Naive thymus-derived CD4-positive, alpha-beta T cell (primary cell): ENCODE measurements at regions not wholly inside any gene's neighbourhood (a gene's known extent, or its start where the extent isn't known, plus 50 kb on each side); places are given as distances from the start of the nearest gene placed in this dataset.

ENCODE experiments used
- ATAC-seq: fragments of 150-1000 bp; cut with Tn5 transposase; 2 replicates; pipeline ENCODE4 v1.10.0; 2021; ENCODE audit warnings: mild to moderate bottlenecking, moderate library complexity
- CTCF ChIA-PET: fragments of 350-600 bp; sonication (Branson Sonifier 250); formaldehyde crosslinking; loops from one replicate; lab custom pipeline; 2021; ENCODE audit warnings: antibody characterized with exemption; lab: Charles Lee
- POLR2A ChIA-PET: fragments of 350-600 bp; sonication (Branson Sonifier 250); formaldehyde crosslinking; loops from one replicate; lab custom pipeline; 2021; ENCODE audit warnings: antibody characterized with exemption, inconsistent platforms; lab: Charles Lee
- DNase-seq, 9 donors: peaks; one replicate each; pipeline versions ENCODE4 v3.0.0 to v3.0.0-alpha.2; 2020 to 2022; ENCODE audit warnings: mixed read lengths in 1 of 9
- H3K27ac ChIP-seq: one replicate; pipeline ENCODE4 v1.7.0; 2013; ENCODE audit warnings: mild to moderate bottlenecking, low read depth, low read length, moderate library complexity
- H3K27me3 ChIP-seq, 2 donors: one replicate each; pipeline ENCODE4 v1.7.0; 2013; ENCODE audit warnings: low read length in 2 of 2, mild to moderate bottlenecking in 2 of 2, moderate library complexity in 2 of 2; ENCODE audit not compliant: control insufficient read depth in 2 of 2, insufficient read depth in 2 of 2
- H3K36me3 ChIP-seq, 3 experiments: 1 replicate in 2 of 3; 2 replicates in 1 of 3; pipeline ENCODE4 v1.7.0; 2013; ENCODE audit warnings: low read length in 3 of 3, mild to moderate bottlenecking in 3 of 3, moderate library complexity in 1 of 3; ENCODE audit not compliant: insufficient read depth in 3 of 3, control insufficient read depth in 2 of 3
- H3K4me1 ChIP-seq, 2 donors: one replicate each; pipeline ENCODE4 v1.7.0; 2013; ENCODE audit warnings: low read length in 2 of 2, mild to moderate bottlenecking in 2 of 2, moderate library complexity in 1 of 2; ENCODE audit not compliant: control insufficient read depth in 2 of 2, insufficient read depth in 2 of 2
- H3K4me3 ChIP-seq: 2 replicates; pipeline ENCODE4 v1.7.0; 2013; ENCODE audit warnings: mild to moderate bottlenecking, low read length
- H3K9me3 ChIP-seq, 3 experiments: 1 replicate in 2 of 3; 2 replicates in 1 of 3; pipeline ENCODE4 v1.7.0; 2013; ENCODE audit warnings: low read length in 3 of 3; ENCODE audit not compliant: control insufficient read depth in 2 of 3
- H3K27ac Mint-ChIP-seq, 9 donors: one replicate each; pipeline ENCODE4 v1.8.0; 2020 to 2022; ENCODE audit warnings: mixed read lengths in 9 of 9, mild to moderate bottlenecking in 8 of 9, moderate library complexity in 5 of 9, inconsistent platforms in 2 of 9
- H3K27me3 Mint-ChIP-seq, 5 donors: one replicate each; pipeline ENCODE4 v1.8.0; 2021 to 2022; ENCODE audit warnings: mixed read lengths in 5 of 5, mild to moderate bottlenecking in 1 of 5
- H3K36me3 Mint-ChIP-seq, 5 donors: one replicate each; pipeline ENCODE4 v1.8.0; 2020 to 2022; ENCODE audit warnings: mixed read lengths in 5 of 5, mild to moderate bottlenecking in 3 of 5, inconsistent platforms in 1 of 5
- H3K4me1 Mint-ChIP-seq, 7 donors: one replicate each; pipeline ENCODE4 v1.8.0; 2020 to 2022; ENCODE audit warnings: mixed read lengths in 7 of 7, mild to moderate bottlenecking in 3 of 7, inconsistent platforms in 1 of 7
- H3K4me3 Mint-ChIP-seq, 10 donors: one replicate each; pipeline ENCODE4 v1.8.0; 2020 to 2022; ENCODE audit warnings: mild to moderate bottlenecking in 10 of 10, mixed read lengths in 10 of 10, moderate library complexity in 6 of 10, inconsistent platforms in 2 of 10
- H3K9me3 Mint-ChIP-seq, 11 donors: one replicate each; pipeline ENCODE4 v1.8.0; 2020 to 2022; ENCODE audit warnings: mixed read lengths in 11 of 11, mild to moderate bottlenecking in 4 of 11, inconsistent platforms in 1 of 11, moderate library complexity in 1 of 11
- intact Hi-C, 2 donors: fragments of 100-400 bp; cut with micrococcal nuclease; formaldehyde crosslinking; loops; one replicate each; pipeline ENCODE4 v1.15.1; 2023

DNA sequence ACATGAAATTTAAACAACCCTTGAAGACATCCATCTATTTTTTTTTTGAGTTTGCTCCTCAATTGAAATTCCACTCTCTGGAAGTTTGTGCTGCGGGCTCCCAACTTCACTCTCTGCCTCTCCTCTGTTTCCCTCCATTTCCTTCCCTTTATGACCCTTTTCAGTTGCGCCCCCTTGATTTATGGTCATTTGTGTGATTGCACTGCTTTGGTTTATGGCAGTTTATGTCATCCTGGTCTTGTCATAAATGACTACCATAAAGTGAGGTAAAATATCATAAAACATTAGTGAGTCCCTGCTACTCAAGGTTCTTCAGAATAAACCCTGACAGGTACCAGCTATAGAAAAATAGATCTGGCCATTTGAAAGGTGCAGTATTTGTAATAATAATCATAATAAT lies 348.3 kb upstream of the ZFP64 start:
- Histone ChIP-seq H3K4me1 (no peaks in the 10 kb centered on the region), H3K27me3 (no peaks in the 10 kb centered on the region), H3K9me3 (no peaks in the 10 kb centered on the region), H3K36me3 (no peaks in the 10 kb centered on the region), H3K27ac (no peak overlapping the region), H3K4me3 (no peak overlapping the region)
- intact Hi-C loops: no loop called here
- peak overlapping the region in 1 of 9 donors; percentile 52 for H3K27ac Mint-ChIP-seq
- peaks cover 0 to 5% (median 3%) of the 10 kb centered on the region in 11 donors for H3K9me3 Mint-ChIP-seq
- H3K27me3 Mint-ChIP-seq: peaks cover 0 to 4% (median 0%) of the 10 kb centered on the region in 5 donors
- peaks cover 0 to 16% (median 3%) of the 10 kb centered on the region in 7 donors for H3K4me1 Mint-ChIP-seq
- DNase-seq (peak in 1 of 9 donors; percentile 4), ATAC-seq (no peak)
- ChIA-PET POLR2A (no interaction called here), CTCF (no interaction called here)
- H3K4me3 Mint-ChIP-seq: no peak overlapping the region
- H3K36me3 Mint-ChIP-seq: peaks cover 0 to 4% (median 0%) of the 10 kb centered on the region in 5 donors

DNA sequence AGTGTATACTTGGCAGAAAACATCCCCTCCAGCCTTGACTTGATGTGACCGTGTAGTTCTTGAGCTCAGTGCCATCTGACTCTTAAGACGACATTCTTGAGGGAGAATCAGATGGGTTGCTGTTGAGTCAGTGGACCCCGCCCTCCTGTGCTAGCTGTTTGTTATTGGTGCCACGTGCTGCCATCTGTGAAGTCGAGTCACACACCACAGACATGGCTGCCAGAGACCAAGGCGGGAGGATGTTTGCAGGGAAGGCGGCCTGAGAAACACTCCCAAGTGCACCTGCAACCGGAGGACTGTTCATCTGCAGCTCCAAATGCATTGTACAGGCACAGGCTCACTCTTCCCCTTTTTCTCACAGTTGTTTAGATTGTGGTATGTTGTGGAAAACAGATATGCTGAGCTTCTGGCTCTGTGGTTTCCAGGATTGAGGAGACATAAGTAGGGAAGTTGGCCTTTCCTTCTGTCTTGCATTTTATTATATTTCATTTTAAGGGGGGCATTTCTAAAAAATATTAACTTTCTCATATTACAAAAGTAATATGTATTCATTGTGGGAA lies 345.3 kb upstream of the ZFP64 start:
- H3K36me3 ChIP-seq: no peaks in the 10 kb centered on the region
- DNase-seq: no peak
- no peak for ATAC-seq
- no peaks in the 10 kb centered on the region for H3K27me3 ChIP-seq
- no peak overlapping the region for H3K4me3 Mint-ChIP-seq
- H3K27me3 Mint-ChIP-seq: peaks cover 0 to 4% (median 0%) of the 10 kb centered on the region in 5 donors
- H3K4me1 ChIP-seq: no peaks in the 10 kb centered on the region
- intact Hi-C loops: no loop called here
- ChIA-PET POLR2A (no interaction called here), CTCF (no interaction called here)
- no peak overlapping the region for H3K4me3 ChIP-seq
- peaks cover 0 to 16% (median 3%) of the 10 kb centered on the region in 7 donors for H3K4me1 Mint-ChIP-seq
- peaks cover 0 to 3% (median 0%) of the 10 kb centered on the region in 11 donors for H3K9me3 Mint-ChIP-seq
- no peak overlapping the region for H3K27ac Mint-ChIP-seq
- H3K36me3 Mint-ChIP-seq: peaks cover 0 to 4% (median 0%) of the 10 kb centered on the region in 5 donors
- H3K27ac ChIP-seq: no peak overlapping the region
- no peaks in the 10 kb centered on the region for H3K9me3 ChIP-seq

DNA sequence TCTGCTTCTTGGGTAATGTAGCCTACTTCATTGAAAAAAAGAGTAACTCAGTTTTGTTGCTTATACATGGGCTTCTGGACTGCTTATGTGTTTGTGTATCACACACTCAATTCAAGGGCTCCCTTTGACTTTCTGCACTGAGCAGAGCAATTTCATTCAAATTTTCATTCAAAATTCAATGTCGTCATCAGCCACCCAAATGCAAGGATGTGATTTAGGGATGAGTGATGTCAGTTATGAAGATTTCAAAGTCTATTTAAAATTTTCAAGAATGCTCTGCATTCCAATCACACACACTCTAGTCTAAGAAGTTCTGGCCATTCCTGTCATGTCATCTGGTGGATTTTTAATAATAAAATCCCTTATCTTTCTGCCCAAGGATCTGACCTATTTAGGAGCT lies 344.5 kb upstream of the ZFP64 start:
- Histone ChIP-seq H3K4me1 (no peaks in the 10 kb centered on the region), H3K27me3 (no peaks in the 10 kb centered on the region), H3K27ac (no peak overlapping the region), H3K36me3 (no peaks in the 10 kb centered on the region), H3K4me3 (no peak overlapping the region), H3K9me3 (no peaks in the 10 kb centered on the region)
- ChIA-PET POLR2A (interaction anchor here (0.6 kb wide), 1 partner anchor 12 kb away, joined by 3 read pairs; no protein-coding TSS in a partner anchor), CTCF (no interaction called here)
- H3K27me3 Mint-ChIP-seq: peaks cover 0 to 4% (median 0%) of the 10 kb centered on the region in 5 donors
- intact Hi-C loops: no loop called here
- H3K4me3 Mint-ChIP-seq: no peak overlapping the region
- H3K27ac Mint-ChIP-seq: no peak overlapping the region
- peaks cover 0 to 3% (median 0%) of the 10 kb centered on the region in 5 donors for H3K36me3 Mint-ChIP-seq
- H3K4me1 Mint-ChIP-seq: peaks cover 0 to 13% (median 3%) of the 10 kb centered on the region in 7 donors
- DNase-seq (no peak), ATAC-seq (no peak)
- H3K9me3 Mint-ChIP-seq: peaks cover 0 to 5% (median 0%) of the 10 kb centered on the region in 11 donors

DNA sequence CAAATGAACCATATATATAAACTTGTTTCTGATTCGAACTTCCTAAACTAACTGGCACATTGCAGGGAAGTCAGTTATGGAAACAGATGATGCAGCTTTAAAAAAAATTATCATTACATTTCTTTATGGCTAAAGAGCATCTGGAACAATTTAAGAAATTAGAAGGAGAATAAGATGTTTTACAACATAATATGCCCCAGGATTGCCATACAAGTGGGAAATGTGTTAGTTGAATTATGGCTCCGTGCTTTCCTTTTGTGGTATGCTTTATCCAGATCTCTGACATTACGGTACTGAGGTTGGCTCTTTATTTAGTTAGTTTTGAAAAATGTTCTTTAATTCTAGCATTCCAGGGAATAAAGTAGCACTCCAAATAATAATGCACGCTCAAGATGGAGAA lies 343.0 kb upstream of the ZFP64 start:
- no peak overlapping the region for H3K4me3 ChIP-seq
- no peak overlapping the region for H3K27ac ChIP-seq
- peaks cover 0 to 3% (median 0%) of the 10 kb centered on the region in 5 donors for H3K36me3 Mint-ChIP-seq
- H3K4me1 Mint-ChIP-seq: peaks cover 0 to under 1% (median 0%) of the 10 kb centered on the region in 7 donors
- no peaks in the 10 kb centered on the region for H3K36me3 ChIP-seq
- ATAC-seq (no peak), DNase-seq (no peak)
- peaks cover 0 to 4% (median 0%) of the 10 kb centered on the region in 5 donors for H3K27me3 Mint-ChIP-seq
- intact Hi-C loops: no loop called here
- peaks cover 0 to 5% (median 0%) of the 10 kb centered on the region in 11 donors for H3K9me3 Mint-ChIP-seq
- H3K27ac Mint-ChIP-seq: no peak overlapping the region
- H3K4me1 ChIP-seq: no peaks in the 10 kb centered on the region
- H3K27me3 ChIP-seq: no peaks in the 10 kb centered on the region
- H3K9me3 ChIP-seq: no peaks in the 10 kb centered on the region
- no peak overlapping the region for H3K4me3 Mint-ChIP-seq
- CTCF ChIA-PET: no interaction called here
- POLR2A ChIA-PET: interaction anchor here (0.9 kb wide), 1 partner anchor 1013 kb away, joined by 3 read pairs; no protein-coding TSS in a partner anchor

DNA sequence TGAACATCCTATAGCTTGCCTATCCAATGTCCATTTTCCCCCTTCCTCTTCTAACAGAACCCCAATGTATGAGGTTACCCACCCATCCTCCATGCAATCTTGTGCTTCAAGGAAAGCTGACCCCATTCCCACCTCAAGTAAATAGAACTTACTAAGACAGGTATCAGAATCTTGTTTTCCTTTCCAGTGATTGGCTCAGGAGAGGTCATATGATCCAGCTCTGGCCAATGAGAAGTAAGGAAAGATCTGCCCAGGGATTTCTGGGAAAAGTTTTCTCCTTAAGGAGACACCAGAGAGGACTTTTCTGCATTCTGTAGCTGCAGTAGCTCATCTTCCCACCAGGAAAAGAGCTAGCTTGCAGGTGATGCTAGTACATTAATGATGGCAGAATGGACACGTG lies 341.8 kb upstream of the ZFP64 start:
- peaks cover 0 to 5% (median 0%) of the 10 kb centered on the region in 11 donors for H3K9me3 Mint-ChIP-seq
- no peak overlapping the region for H3K4me3 ChIP-seq
- no peaks in the 10 kb centered on the region for H3K4me1 ChIP-seq
- DNase-seq: no peak
- H3K4me1 Mint-ChIP-seq: no peaks in the 10 kb centered on the region
- no peak overlapping the region for H3K27ac ChIP-seq
- POLR2A ChIA-PET: no interaction called here
- no peaks in the 10 kb centered on the region for H3K36me3 ChIP-seq
- CTCF ChIA-PET: no interaction called here
- H3K9me3 ChIP-seq: no peaks in the 10 kb centered on the region
- H3K36me3 Mint-ChIP-seq: peaks cover 0 to 3% (median 0%) of the 10 kb centered on the region in 5 donors
- H3K27me3 Mint-ChIP-seq: peaks cover 0 to 4% (median 0%) of the 10 kb centered on the region in 5 donors
- no peak overlapping the region for H3K4me3 Mint-ChIP-seq
- intact Hi-C loops: no loop called here
- no peaks in the 10 kb centered on the region for H3K27me3 ChIP-seq
- H3K27ac Mint-ChIP-seq: no peak overlapping the region
- no peak for ATAC-seq

DNA sequence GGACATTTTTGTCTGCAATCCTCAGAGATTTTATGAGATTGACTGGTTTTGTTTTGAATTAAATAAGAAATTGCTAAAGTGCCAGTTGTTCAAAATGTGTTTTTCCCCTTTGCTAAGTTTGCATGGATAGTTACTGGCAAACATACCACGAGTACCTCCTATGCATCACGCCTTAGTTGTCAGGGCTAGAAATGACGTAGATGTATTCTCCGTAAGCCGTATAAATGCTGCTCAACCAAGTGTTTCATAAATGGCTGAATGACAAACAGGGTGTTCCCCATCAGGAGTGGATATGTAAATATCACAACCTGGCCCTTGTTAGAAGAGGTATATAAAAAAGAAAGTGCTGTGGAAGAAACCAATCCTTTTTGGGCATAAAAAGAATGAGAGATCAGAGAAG lies 341.1 kb upstream of the ZFP64 start:
- H3K4me1 ChIP-seq: no peaks in the 10 kb centered on the region
- H3K27ac Mint-ChIP-seq: no peak overlapping the region
- H3K27me3 Mint-ChIP-seq: peaks cover 0 to 4% (median 0%) of the 10 kb centered on the region in 5 donors
- no peaks in the 10 kb centered on the region for H3K27me3 ChIP-seq
- H3K36me3 Mint-ChIP-seq: peaks cover 0 to 3% (median 0%) of the 10 kb centered on the region in 5 donors
- no peaks in the 10 kb centered on the region for H3K4me1 Mint-ChIP-seq
- no peak overlapping the region for H3K4me3 Mint-ChIP-seq
- H3K36me3 ChIP-seq: no peaks in the 10 kb centered on the region
- ChIA-PET POLR2A (no interaction called here), CTCF (interaction anchor here (0.5 kb wide), 1 partner anchor 934 kb away, joined by 4 read pairs; no protein-coding TSS in a partner anchor)
- intact Hi-C loops: no loop called here
- ATAC-seq (no peak), DNase-seq (no peak)
- no peak overlapping the region for H3K27ac ChIP-seq
- H3K4me3 ChIP-seq: no peak overlapping the region
- no peaks in the 10 kb centered on the region for H3K9me3 ChIP-seq
- peaks cover 0 to 5% (median 0%) of the 10 kb centered on the region in 11 donors for H3K9me3 Mint-ChIP-seq

DNA sequence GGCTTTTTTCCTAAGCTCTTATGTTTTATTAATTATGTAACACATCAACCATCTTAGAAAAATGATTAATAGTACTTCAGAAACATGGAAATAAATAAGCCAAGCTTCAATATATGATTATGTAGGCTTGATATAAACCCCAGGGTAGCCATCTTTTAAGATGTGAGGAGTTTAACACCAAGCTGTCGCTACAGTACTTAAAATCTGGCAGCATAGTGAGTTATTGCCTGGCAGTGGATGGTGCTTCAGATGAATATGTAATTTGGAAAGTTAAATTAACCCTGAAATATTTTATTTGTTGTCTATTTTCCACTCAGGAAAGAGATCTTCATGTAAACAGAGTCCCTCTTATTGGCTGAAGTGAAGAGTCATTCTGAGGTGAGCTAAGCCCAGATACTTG lies 339.0 kb upstream of the ZFP64 start:
- intact Hi-C loops: no loop called here
- H3K4me3 Mint-ChIP-seq: no peak overlapping the region
- H3K27ac Mint-ChIP-seq: no peak overlapping the region
- no peak overlapping the region for H3K4me3 ChIP-seq
- no peaks in the 10 kb centered on the region for H3K36me3 ChIP-seq
- no peaks in the 10 kb centered on the region for H3K4me1 ChIP-seq
- peaks cover 0 to 2% (median 0%) of the 10 kb centered on the region in 5 donors for H3K27me3 Mint-ChIP-seq
- no peaks in the 10 kb centered on the region for H3K4me1 Mint-ChIP-seq
- ChIA-PET POLR2A (interaction anchor here (0.5 to 1.0 kb wide), 2 partner anchors 44 to 131 kb away, joined by 3 read pairs; no protein-coding TSS in a partner anchor), CTCF (no interaction called here)
- no peak for DNase-seq
- no peaks in the 10 kb centered on the region for H3K36me3 Mint-ChIP-seq
- no peak overlapping the region for H3K27ac ChIP-seq
- H3K27me3 ChIP-seq: no peaks in the 10 kb centered on the region
- H3K9me3 Mint-ChIP-seq: peaks cover 0 to 5% (median 0%) of the 10 kb centered on the region in 11 donors
- no peaks in the 10 kb centered on the region for H3K9me3 ChIP-seq
- ATAC-seq: no peak
